SIG-M5 treated with dmso at 0.1 percent for 504 hours (cell line): ENCODE measurements at regions not wholly inside any gene's neighbourhood (a gene's known extent, or its start where the extent isn't known, plus 50 kb on each side); places are given as distances from the start of the nearest gene placed in this dataset.
"Not testable (repeated sequence)": the region's sequence is repeated elsewhere in the genome, so short reads cannot be mapped to it uniquely, and the experiment has no call there.

ENCODE experiments used
- DNase-seq: peaks from one replicate; lab custom pipeline; 2025; ENCODE audit not compliant: unreplicated experiment; lab: John Stamatoyannopoulos, UW

DNA sequence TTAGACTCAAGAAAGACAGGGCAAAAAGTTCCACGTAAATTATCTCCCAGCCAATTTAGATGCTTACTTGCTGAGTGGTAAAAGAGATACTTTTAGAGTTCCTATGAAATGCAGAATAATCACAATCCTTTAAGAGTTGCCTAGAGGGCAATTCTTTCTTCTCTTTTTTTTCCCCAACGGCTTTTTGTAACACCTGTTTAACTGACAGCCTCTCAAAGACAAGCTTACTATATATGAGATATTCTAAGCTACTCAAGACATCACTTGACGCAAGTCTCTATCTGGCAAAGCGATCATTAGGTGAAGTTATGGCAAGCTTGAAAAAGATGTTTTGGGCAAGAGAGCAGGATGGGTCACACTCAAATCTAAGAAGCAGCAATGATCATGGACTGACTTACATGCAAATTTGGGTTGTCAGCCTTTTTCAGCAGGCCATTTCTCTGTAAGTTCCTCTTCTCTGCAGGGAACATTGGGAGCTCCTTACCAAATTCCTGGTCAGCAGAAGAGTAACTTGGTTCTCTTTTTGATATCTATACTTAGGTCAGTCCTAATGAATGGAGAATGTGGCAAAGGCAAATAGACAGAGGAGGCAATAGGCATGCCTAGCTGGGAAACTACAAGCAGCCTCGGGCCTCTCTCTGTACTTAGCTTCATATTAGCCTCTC lies 162.9 kb upstream of the FGF13 start:
- DNase-seq: no peak

DNA sequence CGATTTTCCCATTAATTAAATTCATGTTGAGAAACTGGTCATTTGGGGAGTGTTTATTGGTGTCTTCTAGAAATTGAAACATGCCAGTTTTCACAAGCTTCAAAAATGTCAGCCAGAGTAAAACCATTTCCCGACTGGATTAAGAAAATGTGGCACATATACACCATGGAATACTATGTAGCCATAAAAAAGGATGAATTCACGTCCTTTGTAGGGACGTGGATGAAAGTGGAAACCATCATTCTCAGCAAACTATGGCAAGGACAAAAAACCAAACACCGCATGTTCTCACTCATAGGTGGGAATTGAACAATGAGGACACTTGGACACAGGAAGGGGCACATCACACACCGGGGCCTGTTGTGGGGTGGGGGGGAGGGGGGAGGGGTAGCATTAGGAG lies 162.1 kb upstream of the FGF13 start:
- DNase-seq: not testable (repeated sequence)

DNA sequence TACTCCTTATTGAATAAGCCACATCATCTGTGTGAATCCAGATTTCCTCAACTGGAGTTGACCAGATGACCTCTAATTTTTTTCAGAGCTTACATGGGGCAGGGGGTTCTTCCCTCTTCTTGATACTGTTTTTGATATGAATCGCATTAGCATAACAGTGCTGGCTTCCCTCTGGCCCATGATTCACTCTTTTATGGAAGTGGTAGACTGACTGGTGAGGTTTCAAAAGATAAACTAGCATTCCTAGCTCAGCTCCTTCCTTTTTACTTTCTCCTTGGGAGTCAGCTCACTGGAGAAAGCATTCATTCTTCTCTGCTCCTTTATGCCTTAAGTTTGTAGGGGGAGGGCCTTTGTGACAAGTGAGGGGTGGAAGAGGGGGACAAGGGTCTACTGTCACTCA lies 161.0 kb upstream of the FGF13 start:
- DNase-seq: no peak

DNA sequence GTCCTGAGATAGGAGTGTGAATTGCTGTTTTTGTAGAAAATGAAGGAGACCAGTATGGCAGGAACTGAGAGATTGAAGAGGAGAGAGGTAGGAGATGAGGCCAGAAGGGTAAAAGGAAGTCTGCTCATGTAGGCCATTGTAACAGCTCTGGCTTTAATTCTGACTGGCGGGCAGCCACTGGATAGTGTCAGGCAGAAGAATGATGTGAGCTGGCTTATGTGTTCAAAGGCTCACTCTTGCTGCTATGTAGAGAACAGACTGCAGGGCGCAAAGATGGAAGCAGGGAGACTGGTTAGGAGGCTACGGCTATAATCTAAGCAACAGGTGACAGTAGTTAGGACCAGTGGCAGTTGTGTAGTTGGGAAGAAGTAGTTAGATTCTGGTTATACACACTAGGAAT lies 160.2 kb upstream of the FGF13 start:
- no peak for DNase-seq

DNA sequence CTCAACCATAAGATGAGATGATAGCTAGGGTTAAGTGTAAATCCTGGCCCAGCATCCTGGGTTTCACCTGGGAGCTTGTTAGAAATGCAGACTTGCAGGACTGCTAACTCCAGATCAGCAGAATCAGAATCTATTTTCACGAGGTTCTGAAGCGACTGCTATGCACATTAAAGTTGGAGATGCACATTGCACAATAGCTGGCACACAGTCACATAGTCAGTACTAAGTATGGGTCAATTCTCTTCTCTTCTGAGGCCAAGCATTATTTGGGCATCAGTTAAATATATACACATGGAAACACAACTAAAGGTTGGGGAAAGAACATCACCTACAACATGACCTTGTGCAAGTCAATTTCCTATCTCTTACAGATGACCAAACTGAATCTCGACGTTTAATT lies 155.1 kb upstream of the FGF13 start:
- no peak for DNase-seq

DNA sequence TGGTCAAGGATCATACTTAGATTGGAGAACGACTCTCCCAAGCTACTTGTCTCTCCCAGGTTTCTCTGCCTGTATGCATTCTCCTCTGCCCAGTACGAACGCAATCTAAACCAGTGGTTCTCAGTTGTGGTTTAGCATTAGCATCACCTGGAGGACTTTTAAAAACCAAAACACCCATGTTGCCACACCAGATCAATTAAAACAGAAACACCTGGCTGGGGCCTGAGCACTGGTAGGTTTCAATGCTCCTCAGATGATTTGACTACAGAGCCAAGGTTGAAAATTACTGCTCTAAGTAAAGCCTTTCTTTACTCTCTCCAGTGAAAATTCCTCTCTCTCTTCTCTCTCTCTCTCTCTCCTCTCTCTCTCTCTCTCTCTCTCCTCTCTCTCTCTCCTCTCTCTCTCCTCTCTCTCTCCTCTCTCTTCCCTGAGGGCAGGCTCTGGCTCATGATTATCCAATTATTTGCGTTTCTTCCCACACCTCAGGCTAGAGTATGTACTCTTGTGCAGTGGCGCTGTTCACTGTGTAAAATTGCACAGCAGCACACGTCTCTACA lies 153.7 kb upstream of the FGF13 start:
- DNase-seq: no peak

DNA sequence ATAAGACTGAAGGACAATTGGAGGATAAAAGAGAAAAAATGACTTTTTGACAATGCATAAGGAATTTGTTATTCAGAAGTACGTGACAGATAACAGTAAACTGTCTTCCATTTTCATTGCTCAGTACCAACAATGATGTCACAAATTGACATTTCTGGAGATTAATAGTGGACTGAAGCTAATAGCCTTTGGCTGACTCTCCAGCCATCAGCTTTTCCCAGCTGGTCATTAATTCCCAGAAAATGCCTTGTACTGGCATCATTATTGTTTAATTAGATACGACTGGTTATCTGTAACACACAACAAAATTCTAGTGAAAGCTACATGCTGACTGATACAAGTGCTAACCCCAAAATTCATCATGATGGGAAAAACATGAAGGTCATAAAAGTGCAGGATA lies 147.9 kb upstream of the FGF13 start:
- no peak for DNase-seq

DNA sequence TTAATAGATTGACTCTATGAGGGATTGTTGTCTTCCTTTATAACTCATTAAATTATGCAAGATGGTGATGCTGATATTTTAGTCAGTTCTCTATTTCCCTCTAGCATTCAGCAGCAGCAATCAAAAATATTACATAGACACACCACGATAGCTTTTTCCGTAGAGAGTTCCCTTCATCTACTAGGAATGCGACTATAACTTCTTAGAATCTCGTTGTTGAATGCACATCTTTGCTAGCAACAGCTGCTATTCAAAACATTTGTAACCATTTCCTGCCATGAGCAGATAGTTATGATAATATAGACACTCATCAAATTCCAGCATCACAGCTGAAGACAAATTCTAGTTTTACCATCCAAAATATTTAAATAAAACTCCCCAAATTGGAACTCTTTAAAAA lies 147.4 kb upstream of the FGF13 start:
- no peak for DNase-seq

DNA sequence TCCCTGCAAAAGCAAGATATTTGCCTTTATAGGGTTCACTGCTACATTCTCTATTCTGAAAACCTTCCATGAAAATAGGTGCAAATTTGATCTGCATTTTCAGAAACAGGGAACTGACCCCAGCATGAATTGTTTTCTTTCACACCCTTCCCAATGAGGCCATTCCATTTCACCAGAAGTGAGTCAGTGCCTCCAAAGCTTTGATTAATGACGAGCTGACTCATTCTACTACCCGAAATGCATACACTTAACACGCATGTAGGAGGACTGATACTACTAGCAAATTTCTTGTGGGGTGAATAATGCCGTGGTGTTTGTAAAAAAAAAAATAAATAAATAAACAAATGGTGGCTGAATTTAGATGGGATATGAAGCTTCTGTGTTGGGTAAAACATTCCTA lies 146.9 kb upstream of the FGF13 start:
- no peak for DNase-seq

DNA sequence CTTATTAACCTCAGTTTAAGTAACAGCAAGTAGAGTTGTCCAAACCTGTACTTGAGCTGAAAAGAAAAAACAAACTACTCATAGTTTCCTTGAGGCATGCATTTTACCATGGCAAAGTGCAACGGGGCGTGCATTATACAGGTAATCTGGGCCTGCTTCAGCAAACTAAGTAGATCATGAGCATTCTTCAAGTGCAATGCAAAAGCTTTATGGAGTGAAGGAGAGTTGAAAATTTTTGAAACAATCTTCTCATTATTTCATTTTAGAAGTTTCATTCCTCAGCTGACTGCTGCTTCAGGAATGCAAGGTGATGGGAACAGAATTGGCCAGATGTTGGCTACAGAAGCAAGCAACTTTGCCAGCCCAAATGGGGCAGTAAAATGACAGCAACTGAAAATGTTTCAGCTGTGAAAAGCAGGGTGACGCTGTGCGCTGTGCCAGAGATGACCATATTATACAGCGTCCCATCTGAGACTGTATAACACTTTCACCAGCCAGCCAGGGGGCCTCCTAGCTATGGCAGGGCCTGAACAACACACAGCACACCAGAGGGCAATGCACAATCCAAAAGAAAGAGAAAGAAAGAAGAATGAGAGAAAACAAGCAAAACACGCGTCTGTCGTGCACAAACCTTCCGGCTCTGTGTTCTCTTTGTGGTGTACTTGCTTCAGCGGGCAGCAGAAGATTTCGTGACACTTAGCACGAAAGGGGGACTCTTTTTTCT lies 145.5 kb upstream of the FGF13 start:
- no peak for DNase-seq

DNA sequence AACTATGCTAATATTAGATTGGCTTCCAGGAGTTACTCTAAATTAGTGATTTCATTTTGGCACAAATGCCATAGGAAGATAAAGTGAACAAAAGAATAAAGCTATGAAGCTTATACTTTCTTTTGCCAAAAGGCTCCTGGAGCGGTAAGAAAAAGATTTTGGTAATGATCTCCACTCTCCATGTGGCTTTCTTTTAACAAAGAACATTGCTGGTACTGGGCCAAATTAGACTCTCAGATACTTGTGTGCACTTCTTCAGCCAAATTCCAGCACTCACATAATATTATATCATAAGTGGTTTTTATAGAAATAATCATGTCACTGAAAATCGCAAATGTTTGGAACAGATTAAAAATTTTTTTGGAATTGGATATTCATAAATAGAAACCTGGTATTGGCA lies 142.4 kb upstream of the FGF13 start:
- DNase-seq: no peak

DNA sequence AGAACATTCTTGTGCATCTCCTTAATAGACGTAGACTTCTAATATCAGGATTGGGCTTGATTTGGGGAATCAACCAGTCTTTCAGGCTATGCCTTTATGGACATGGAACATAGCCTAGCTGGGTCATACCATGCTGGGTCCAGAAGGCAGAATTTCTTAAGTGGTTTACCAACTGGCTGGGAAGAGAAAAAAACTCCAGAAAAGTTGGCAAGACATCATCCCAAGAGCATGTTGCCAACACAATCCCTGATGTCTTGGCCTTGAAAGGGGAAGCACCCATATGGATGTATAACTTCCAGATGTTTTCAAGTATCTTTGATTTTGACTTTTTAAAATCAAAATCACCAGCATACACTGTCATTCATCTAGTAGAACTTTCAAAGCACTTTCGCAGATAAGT lies 138.0 kb upstream of the FGF13 start:
- no peak for DNase-seq

DNA sequence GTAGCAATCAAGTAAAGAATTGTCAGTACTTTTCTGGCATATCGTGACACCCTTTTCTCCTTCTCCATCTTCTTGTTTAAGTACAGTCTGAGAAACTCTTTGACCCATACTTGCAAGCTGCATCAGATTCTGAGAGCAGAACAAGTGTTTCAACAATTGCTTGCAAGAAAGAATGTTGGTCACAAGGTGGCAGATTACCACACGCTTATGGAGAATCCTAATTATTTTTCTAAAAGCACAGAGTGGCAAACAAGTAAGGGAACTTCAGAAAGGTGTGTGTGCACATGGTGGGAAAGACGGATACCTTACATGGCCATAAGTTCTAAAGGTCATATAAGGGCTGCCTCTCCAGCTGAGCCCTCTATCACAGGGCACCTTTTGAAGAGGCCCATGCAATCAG lies 136.4 kb upstream of the FGF13 start:
- peak; percentile 3 for DNase-seq

DNA sequence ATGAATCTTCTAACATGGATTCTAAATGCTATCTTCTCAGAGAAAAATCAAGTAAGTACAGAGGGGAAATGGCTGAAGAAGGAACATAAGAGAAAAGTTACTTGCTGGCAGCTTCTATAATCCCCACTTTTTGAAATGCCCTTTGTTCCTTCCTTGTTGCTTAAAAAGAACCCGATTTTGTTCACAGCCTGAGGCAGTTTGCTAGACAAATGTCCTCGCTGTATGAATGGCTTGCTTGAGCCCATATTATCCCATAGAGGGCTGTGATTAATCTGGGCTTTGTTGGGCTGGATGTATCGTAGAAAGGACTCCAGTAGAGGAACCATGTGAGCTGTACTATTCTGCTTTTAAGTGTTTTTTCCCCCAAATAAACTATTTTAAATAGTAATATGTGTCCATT lies 134.3 kb upstream of the FGF13 start:
- no peak for DNase-seq

DNA sequence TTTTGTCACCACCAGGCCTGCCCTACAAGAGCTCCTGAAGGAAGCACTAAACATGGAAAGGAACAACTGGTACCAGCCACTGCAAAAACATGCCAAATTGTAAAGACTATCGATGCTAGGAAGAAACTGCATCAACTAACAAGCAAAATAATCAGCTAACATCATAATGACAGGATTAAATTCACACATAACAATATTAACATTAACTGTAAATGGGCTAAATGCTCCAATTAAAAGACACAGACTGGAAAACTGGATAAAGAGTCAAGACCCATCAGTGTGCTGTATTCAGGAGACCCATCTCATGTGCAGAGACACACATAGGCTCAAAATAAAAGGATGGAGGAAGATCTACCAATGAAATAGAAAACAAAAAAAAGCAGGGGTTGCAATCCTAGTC lies 95.9 kb upstream of the FGF13 start:
- DNase-seq: not testable (repeated sequence)

DNA sequence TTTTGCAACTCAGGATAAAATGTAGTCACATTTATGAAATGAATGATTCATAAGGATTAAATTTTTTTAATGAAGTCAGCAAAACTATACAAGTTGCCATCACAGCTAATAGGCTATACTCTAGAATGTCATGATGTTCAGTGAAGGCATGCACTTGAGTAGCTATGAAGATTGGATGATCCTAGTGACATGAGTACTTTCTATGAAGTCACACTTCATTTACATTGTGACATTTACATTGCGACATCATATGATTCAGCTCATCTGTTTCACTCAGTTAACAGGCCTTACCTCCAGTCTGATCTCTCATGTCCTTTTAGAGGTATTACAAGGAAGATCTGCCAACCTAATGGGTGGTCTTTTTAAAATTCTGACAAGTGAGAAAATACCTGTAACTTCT lies 82.7 kb upstream of the FGF13 start:
- DNase-seq: no peak

DNA sequence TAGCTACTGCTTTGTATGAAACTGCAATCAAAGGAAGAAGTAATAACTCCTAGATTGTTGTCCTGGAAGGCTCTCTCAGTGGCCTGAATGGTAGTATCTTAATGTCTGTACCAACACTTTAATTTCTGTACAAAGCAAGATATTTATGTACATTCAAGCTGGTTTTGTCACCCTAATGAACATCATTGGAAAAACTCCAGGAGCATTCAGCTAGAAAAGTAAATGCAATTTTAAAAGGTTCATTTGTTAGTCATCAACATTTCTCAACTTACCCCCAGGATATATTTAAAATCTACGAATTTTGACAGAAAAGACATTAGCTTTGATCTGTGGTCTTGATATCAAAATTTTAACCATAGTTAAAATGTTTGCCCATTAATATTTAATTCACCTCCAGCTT lies 80.0 kb upstream of the FGF13 start:
- DNase-seq: no peak

DNA sequence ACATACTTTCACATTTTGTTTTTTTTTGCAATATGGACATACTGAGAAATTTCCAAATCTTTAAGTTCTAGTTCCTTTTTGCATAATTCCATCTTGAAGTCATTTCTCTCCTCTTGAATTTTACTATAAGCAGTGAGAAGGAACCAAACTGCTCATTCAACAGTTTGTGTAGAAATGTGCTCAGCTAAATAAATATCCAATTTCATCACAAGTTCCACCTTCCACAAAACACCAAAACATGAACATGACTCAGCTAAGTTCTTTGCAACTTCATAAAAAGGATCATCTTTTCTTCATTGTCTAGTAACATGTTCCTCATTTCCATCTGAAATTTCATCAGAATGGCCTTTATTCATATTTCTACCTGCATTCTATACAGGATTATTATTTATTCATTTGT lies 77.3 kb upstream of the FGF13 start:
- DNase-seq: no peak

DNA sequence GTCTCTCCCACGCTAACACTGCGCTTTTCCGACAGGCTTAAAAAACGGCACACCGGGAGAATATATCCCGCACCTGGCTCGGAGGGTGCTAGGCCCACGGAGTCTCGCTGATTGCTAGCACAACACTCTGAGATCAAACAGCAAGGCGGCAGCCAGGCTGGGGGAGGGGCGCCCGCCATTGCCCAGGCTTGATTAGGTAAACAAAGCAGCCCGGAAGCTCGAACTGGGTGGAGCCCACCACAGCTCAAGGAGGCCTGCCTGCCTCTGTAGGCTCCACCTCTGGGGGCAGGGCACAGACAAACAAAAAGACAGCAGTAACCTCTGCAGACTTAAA lies 67.0 kb upstream of the FGF13 start:
- not testable (repeated sequence) for DNase-seq

DNA sequence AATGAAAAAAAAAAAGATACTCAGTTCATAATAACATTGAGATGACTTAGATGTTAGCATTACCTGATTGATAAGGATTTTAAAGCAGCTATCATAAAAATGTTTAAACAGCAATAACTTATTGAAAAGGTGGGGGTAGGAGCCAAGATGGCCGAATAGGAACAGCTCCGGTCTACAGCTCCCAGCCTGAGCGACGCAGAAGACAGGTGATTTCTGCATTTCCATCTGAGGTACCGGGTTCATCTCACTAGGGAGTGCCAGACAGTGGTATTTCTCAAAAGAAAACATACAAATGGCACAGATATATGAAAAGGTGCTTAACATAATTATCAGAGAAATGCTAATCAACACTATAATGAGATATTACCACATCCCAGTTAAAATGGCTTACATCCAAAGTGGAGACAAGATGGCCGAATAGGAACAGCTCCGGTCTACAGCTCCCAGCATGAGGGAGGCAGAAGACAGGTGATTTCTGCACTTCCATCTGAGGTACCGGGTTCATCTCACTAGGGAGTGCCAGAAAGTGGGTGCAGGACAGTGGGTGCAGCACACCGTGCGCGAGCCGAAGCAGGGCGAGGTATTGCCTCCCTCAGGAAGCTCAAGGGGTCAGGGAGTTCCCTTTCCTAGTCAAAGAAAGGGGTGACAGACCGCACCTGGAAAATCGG lies 66.5 kb upstream of the FGF13 start:
- DNase-seq: not testable (repeated sequence)

DNA sequence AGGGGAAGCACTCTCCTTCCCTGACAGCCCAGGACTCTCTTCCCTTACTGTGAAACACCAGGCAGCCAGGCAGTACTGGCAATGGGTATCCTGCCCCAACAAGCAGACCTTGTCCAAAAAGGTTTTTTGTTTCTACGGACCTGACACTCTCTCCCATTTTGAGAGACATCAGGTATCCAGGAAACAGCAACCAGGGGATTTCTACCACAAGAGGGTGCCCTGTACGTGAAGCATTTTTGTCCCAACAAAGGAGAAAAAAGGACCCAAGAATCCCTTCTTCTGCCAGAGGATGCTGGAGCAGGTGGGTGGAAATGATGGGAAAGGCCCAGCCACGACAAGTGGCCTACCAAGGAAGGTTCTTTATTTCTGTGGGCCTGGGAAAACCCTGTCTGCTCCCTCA lies 65.7 kb upstream of the FGF13 start:
- no peak for DNase-seq

DNA sequence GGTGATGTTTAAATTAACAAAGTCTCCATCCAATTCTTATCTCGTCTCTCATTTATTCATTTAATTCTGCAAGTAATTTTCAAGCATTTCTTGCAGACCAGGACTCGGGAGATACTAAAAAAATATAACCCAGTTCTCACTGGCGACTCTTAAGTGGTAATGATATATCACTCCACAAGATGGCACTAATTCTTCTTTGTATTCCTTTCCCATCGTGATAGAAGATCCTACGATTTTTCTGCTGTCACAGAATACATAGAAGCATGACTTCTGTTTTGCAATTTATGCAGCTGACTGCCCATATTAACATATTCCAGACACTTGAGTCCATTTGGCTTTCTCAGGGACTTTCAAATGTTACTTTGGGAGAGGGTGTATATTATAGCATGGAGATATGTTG lies 64.0 kb upstream of the FGF13 start:
- peak; percentile 25 for DNase-seq
